NCI-H146 treated with DMSO at 0.1 percent for 48 hours (cell line): ENCODE measurements at regions not wholly inside any gene's neighbourhood (a gene's known extent, or its start where the extent isn't known, plus 50 kb on each side); places are given as distances from the start of the nearest gene placed in this dataset.

Source experiments
- DNase-seq: peaks from one replicate; lab custom pipeline; 2025; ENCODE audit not compliant: unreplicated experiment; lab: John Stamatoyannopoulos, UW

DNA sequence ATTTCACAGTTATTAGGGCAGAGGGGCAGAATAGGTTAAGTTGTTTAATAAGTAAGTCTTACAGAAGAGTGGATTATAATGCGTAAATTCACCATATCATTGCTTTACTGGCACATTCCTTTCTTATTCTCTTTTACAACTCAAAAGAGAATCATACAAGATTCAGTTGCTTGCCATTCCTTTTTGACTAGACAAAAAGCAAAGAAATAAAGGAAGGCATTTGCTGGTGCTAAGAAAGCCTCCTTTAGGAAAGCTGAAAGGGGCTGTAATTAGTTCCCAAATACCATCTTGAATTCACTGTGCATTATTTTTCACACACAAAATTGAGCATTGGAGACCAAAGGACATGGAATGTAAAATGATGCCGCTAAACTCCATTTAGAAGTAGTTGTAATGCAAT, 499.3 kb downstream of the NXPH1 start:
- DNase-seq, result no peak

DNA sequence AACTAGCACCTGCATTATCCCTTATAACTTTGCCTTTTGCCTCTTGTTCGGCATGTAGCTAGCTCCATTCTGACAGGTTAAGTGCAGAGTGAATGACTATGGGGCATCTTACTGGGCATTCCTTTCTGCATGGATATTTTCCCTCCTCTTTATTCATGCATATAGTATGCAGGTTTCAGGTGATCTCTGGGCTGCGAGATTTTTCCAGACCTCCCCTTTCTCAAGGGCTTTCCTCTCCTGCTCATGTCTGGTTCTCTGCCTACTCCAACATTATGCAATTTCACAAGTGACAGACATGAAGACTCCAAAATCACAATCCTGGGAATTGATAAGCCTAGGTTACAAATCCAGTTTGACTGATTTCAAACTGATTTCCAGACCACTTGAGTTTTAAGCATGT, 503.8 kb downstream of the NXPH1 start:
- DNase-seq, result no peak

DNA sequence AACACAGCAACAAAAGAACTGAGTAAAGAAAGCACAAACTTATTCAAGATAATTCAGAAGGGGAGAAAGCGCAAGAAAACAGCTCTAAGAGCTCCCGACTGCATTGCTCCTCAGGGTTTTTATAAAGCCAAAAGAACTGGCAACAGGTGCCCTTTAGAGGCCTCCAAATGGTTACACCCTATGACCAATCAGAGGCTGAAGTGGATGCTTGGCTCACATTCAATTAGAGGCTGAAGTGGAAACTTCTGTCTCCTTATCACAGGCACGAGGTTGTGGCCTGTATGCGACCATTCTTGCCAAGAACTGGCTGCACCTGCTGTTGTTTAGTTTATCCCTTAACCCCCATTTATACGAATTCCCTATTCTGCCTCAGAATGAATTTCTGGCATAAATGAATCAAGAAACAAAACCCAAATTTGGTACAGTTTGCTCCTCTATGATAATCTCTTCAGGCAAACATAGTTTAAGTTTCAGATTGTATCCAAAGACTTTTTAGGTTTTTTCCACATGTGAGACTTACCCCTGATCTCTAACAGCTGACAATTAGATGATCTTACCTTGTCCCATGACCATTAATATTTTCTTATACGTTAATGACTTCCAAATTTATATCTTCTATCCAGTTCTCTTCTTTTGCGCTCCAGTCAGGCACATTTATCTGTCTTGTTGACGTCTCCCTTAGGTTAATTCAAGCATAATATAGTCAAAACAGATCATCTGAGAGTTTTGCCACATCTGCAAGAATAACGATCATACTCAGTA, 504.8 kb downstream of the NXPH1 start:
- DNase-seq, result no peak

DNA sequence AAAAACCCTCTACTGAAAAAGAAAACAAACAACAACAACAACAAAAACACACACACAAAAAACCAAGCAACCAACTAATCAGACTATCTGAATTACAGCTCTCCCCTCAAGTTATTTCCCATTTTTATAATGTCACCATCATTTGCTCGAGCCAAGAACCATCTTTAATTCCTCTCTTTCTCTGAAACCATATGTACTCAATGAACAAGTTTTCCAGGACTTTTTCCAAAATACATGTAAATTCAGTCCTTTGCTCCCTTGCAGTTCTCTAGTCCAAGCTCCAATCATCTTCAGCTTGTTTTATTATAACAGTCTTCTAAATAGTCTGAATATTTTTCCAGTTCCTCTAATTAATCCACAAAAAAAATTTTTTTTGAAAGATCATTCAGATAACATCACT, 506.0 kb downstream of the NXPH1 start:
- DNase-seq, result no peak

DNA sequence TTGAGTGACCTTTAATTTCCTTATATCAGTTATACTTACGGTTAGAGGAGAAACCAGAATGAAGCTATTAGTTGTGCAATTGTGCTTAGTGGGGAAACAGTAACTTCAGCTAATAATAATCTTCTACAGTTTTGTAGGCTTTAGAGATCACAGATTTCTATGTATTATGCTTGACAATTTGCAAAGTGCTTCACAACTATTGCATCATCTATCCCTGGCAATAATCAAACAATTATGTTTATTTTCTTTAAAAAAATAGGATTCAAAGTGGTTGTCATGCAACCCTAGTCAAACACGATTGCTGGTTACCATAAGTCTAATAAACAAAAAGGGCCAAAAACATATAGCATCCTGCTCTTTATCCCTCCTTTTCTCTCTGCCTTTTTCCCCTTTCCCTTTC, 530.3 kb downstream of the NXPH1 start:
- DNase-seq, result no peak

DNA sequence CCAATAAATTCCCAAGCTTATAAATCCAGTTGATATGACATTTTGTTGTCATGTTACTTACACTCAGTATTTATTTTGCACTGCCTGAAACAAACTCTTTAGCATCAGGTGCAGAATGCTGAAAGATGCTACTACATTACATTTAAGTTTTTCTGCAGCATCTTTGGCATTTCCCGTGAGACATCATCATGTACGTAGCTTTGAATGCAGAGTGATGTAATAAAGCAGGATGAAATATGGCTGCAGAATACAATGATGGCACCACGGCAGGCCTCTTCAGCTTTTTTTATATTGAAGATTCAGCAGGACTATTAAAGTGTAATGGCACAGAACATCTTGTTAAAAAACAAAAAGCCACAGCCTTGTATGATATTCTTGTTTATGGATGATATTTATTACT, 531.8 kb downstream of the NXPH1 start:
- DNase-seq, result no peak

DNA sequence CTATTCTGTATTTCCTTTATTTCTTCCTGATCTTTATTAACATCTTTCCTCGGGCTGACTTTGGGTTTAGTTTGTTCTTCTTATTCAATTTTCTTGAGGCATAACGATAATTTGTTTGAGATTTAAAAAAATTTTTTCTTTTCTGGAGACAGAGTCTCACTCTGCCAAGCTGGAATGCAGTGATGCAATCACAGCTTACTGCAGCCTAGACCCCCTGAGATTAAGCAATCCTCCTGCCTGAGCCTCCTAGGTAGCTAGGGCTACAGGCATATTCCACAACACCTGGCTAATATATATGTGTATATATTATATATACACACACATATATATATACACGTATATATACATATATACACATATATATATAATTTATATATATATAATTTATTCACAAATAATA, 540.2 kb downstream of the NXPH1 start:
- DNase-seq, result no peak

DNA sequence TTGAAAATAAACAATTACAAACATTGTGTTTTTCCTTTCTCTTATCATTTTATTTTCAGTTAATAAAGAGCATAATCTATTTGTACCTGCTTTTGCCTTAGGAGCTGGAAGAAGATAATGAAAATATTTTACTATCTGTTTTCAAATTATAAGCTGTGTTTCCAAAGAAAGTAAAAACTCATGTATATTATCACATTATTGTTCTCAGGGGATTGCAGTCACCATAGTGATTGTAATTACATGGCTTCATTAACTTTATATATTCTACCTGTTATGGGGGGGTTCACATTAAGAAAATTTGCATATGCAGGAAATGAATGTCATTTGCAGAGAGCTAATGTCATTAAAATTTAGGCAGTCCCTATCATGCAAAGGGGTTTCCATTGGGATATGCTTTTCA, 542.3 kb downstream of the NXPH1 start:
- DNase-seq, result no peak

DNA sequence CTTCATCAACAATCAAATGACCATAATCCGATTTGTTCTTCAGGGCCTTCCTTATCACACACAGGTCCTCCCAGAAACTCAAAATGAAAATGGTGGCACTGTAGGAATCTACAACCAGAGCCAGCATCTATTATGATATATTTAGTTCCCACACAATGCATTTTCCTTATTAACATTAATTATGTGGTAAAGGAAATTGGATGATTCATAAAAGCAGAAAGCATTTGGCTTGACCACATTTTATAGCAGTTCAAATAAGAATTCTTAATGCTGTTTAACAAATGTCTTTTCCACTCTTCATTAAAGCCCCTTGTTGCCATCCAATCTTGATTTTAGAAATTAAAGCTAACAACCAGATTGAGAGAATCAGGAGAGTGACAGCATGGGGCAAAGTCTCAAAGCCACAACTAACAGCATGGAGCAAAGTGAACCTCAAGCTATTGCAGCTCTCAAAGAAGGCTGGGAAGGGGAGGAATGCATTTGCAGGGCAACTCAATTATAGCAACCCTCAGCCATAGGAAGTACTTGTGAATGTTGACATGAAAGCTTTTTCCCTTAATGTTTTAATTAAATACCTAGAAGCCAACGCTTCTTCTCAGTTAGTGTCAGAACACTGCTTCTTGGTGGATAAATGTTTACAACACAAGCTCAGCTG, 549.1 kb downstream of the NXPH1 start:
- DNase-seq, result no peak

DNA sequence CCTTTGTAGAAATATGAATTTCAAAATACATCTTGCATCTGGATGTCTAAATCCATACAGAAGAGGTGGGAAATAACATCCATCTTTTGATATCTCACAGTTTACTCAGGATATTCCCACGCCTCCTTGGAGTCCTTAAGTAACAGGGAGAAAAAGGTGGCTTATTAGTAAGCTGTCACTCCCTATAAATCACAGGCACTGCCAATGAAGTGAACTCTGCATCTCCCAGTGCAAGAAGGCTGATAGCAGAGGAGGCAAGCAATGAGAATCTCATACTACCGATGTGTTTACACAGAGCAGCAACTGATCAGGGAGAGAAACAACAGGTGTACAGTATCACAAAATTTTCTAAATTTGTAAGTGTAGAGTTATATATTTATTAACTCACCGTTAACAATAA, 551.8 kb downstream of the NXPH1 start:
- DNase-seq, result no peak

DNA sequence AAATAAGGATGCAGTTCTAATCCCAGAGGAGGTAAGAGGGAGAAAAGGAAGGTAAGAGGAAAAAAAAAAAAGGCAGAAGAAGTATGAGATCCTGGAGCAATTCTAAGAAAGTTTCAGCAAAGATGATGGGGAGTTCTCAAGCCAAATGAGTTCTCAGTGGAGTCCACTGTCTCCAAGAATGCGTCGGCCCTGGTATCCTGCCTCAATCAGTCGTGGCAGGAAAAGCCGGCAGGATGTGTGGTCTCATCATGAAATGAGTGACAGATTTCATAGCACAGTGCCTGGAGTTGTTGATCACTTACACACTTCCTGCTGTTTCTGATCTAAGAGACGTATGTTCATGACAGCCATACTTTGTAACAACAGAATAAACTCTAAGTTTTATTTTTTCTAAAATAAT, 554.9 kb downstream of the NXPH1 start:
- DNase-seq, result no peak

DNA sequence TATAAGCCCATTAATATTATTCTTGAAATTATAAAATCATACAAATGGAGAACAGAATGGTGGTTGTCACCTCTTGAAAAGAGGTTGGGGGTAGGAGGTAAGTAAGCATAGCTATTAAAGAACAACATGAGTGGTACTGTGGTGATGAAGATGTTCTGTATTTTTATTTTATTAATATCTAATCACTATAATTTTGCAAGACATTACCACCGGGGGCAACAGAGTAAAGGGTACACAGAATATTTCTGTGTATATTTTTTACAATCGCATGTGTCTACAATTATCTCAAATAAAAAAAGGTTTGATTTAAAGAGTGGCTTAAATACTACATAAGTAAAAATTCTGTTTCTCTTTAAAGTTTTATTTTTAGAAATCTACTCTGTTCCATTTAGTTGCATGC, 557.8 kb downstream of the NXPH1 start:
- no peak for DNase-seq

DNA sequence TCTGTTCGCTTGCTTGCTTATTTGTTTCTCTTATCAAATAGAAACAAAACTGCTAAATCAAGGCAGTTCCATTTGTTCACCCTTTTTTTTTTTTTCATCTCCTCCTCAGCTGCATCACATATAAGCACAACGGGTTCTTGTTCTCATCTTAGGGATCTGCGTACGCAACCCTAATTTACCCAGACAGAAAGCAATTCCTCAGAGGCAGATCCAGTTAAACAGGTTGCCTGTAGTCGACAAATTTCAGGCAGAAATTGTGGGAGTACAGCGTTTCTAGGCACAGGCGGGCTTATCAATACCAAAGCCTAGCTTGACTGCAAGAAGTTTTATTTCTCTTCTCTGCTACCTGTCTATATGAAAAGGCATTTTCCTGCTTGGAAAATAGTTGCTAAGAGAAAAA, 565.4 kb downstream of the NXPH1 start:
- no peak for DNase-seq

DNA sequence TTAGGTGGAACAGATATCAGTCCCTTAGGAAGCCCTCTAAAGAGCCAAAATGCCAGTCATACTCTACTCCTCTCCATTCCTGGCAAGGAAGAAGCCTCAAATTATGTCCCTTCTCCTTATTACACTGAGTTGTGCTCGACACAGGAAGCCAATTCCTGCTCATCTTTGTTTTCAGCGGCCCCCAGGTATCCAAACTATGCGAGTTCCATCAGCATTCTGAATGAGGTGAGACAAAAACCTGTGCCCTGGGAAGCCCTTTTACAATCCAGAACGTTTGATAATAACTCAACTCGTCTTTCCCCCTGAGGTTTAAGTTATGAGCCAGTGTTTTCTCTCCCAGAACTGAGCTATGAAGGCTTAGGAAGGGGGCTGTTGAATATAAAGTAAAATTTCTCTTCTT, 580.5 kb downstream of the NXPH1 start:
- DNase-seq, result no peak

DNA sequence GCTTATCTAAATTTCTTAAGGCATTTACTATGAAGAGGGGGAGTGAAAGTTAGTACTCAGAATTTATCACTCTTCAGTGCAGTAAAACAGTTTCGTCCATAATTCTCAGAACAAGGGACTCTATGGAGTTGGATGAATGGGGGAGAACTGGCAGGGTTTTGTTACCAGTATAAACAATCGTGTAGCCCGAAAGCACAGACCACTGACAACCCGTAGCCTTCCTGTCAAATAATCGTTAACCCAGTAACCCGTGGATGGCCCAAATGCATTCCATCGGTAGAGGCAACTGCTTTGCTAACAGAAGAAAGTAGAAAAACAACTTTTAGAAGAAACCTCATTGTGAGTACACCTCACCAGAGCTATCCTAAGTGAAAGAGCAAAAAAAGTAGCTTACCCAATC, 583.9 kb downstream of the NXPH1 start:
- DNase-seq, result no peak

DNA sequence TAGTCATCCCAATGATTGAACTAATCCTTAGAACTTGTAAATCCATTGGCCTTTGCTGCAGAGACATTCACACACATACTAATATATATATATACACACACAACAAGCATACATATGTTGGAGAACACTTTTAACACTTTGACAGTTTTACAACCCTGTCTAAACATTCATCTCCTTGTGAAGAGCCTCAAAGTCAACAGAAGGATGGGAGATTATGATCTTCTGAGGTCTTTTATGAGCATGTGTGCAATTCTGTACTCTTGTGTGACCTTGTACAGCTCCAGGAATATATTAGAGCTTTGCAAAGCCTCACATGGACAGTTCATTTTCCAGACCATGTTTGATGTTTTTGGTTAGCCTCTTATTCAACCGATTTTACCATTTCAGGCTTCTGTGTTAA, 589.0 kb downstream of the NXPH1 start:
- DNase-seq, result no peak

DNA sequence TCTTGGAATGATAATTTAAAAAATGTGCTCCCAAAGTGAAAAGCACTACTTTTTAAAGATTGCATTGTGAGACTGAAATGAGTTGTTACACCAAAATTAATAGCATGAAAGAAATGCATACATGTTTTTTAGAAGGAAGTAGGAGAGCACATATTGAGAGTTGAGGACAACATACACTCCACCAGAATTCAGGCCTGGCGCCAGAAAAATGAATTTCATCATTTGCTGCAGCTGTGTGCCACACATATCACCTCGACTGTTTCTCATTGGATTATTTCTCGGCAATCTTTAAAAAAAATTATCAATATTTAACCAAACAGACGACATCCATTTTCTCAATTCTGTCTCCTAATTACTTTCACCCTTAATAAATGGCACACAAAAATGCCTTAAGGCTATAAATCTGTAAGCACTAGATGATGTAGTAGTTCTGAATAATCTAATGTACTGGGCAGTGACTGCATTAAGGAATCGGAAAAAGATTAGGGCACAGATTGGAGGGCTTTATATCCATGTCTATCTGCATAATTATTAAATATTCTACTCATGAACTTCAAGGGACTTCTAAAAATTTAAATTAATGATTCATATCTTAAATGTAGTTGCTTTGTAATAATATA, 590.4 kb downstream of the NXPH1 start:
- no peak for DNase-seq

DNA sequence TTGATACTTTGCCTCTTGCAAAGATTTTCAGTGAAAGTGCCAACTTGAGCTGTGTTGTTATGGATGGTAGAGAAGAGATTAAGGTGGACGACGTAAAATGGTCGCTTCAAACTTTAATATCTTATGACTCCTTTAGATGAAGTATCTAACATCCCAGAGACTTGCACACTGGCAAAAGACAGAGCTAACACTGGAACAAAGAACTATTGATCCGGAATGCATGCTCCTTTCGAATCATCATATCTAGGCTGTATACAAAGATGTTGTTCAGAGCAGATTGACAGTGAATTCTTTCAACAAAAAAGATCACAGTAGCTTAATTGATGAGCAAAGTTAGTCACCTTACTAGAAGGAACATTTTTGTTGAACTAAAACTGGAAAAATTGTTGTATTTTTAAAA, 592.7 kb downstream of the NXPH1 start:
- DNase-seq, result no peak

DNA sequence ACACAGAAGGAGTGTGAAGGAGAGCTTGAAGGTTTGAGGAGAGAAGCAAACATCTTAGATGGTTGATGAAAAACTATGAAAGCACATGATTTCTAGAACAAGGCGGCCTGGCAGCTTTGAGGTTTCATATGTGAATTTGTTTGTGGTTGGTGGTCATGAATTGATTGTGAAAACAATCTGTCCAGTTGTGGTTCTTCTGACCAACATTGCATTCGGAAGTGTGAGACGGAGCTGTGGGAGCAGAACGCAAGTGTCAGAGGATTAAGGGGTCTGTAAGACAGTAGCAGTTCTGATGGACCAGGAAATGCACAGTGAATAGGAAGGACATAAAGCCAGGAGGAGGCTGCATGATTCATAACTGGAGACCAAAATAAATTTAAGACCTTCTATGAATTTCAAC, 594.6 kb downstream of the NXPH1 start:
- no peak for DNase-seq

DNA sequence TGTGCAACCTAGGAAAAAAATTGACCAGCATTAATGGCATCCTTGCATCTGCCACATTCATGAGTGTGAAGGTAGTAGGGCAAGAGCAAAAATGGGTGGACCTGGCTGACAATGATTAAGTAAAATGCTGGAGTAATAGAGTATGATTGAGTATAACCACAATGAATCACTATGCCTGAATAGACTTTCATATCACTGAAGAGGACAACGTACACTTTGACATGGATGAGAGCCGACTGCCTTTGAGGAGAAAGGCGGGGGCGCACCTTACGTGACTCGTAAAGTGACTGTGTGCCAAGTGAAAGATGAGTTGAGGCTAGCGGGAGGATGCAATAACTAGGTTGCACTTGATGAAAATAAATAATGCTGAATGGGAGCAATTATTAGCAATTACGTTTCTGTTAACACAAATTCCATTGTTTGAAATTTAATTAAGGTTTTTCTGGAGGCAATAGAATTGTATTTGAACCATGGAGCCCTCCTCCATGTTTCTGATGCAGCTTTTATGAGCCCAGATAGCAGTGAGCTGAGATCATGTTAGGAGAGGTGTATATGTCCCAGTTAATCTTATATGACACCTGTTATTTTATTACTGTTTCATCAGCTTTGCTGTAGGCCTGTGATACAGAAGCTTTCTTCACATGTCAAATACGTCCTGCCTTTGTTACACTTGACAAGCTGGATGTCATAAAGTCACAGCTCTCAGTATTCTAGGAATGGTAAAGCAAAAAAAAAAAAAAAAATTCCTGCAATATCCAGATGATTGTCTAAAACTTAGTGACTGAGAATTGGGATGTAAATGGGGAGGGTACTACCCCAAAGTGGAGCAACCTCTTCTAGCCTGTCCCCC, 596.5 kb downstream of the NXPH1 start:
- DNase-seq, result peak; percentile 85

DNA sequence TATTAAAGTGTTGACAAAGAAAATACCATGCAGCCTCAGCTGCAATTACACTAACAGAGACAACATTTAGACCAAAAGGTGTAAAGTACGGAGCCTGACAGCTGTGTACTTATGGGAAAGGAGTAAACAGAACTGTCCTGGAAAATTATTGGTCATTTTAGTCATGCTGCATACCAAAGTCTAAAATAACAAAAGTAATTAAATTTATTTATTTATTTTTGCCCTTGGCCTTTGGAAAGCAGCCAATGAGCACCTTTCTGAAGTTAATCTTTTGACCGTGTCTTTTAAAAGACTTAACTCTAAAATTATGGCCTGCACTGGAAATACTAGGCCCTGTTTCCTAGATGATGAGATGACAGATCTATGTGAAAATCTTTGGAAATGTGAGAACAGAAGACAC, 597.6 kb downstream of the NXPH1 start:
- peak; percentile 11 for DNase-seq

DNA sequence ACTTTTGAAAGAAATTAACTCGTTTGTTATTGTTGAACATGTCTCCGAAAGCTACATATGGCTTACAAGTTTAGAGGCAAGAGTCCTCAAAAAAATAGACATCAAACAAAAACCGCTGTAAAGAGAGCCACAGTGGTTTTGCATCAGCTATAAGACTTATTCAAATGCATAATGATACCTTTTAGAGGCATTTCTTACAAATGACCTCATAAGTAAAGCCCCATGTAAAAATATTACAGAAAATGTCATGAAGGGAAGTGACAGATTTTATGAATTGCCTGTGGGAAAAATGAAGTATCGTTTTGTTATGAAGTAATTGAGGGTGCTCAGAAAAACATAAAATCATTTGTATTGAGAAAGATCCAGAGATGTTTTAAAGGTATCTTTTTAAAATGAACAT, 598.0 kb downstream of the NXPH1 start:
- DNase-seq, result no peak
